ENCODE measurements at regions not wholly inside any gene's neighbourhood (a gene's known extent, or its start where the extent isn't known, plus 50 kb on each side); places are given as distances from the start of the nearest gene placed in this dataset.

GRCh38 chr2:177327009-177327408 lies 62.5 kb upstream of the NFE2L2 start:
- Histone ChIP-seq H3K4me1 (ENCODE audit: control insufficient read depth, insufficient read depth, low read length) (peaks cover 23% of the 10 kb centered on the region), H3K36me3 (ENCODE audit: control insufficient read depth, insufficient read depth, low read length, severe bottlenecking) (peaks cover 6% of the 10 kb centered on the region), H3K9ac (ENCODE audit: low read length) (no peak overlapping the region), H3K27me3 (replicated peaks; ENCODE audit: control insufficient read depth, insufficient read depth, low read length) (no peaks in the 10 kb centered on the region), H3K4me3 (ENCODE audit: low read length) (no peak overlapping the region), H3K9me3 (ENCODE audit: control insufficient read depth, low read length) (no peaks in the 10 kb centered on the region)
- no peak for DNase-seq (ENCODE audit: low read depth)

- H3K9me3 ChIP-seq (ENCODE audit: control insufficient read depth, low read length): no peaks in the 10 kb centered on the region
- no peak overlapping the region for H3K4me3 ChIP-seq (ENCODE audit: low read length)
- no peak for DNase-seq (ENCODE audit: low read depth)
- no peaks in the 10 kb centered on the region for H3K27me3 ChIP-seq (replicated peaks; ENCODE audit: control insufficient read depth, insufficient read depth, low read length)
- H3K36me3 ChIP-seq (ENCODE audit: control insufficient read depth, insufficient read depth, low read length, severe bottlenecking): no peaks in the 10 kb centered on the region
- H3K9ac ChIP-seq (ENCODE audit: low read length): no peak overlapping the region
- H3K4me1 ChIP-seq (ENCODE audit: control insufficient read depth, insufficient read depth, low read length): peaks cover 32% of the 10 kb centered on the region
Observed at GRCh38 chr2:177328056-177328455, 63.5 kb upstream of the NFE2L2 start.

- Histone ChIP-seq H3K4me3 (ENCODE audit: low read length) (no peak overlapping the region), H3K9me3 (ENCODE audit: control insufficient read depth, low read length) (no peaks in the 10 kb centered on the region), H3K36me3 (ENCODE audit: control insufficient read depth, insufficient read depth, low read length, severe bottlenecking) (no peaks in the 10 kb centered on the region), H3K27me3 (replicated peaks; ENCODE audit: control insufficient read depth, insufficient read depth, low read length) (no peaks in the 10 kb centered on the region), H3K4me1 (ENCODE audit: control insufficient read depth, insufficient read depth, low read length) (peaks cover 36% of the 10 kb centered on the region), H3K9ac (ENCODE audit: low read length) (no peak overlapping the region)
- no peak for DNase-seq (ENCODE audit: low read depth)
Observed at GRCh38 chr2:177329064-177329463, 63.5 kb upstream of the AGPS start.

- H3K4me3 ChIP-seq (ENCODE audit: low read length): peak overlapping the region; percentile 68
- H3K9me3 ChIP-seq (ENCODE audit: control insufficient read depth, low read length): no peaks in the 10 kb centered on the region
- no peak for DNase-seq (ENCODE audit: low read depth)
- H3K36me3 ChIP-seq (ENCODE audit: control insufficient read depth, insufficient read depth, low read length, severe bottlenecking): no peaks in the 10 kb centered on the region
- no peaks in the 10 kb centered on the region for H3K27me3 ChIP-seq (replicated peaks; ENCODE audit: control insufficient read depth, insufficient read depth, low read length)
- H3K9ac ChIP-seq (ENCODE audit: low read length): peak overlapping the region; percentile 80
- peaks cover 31% of the 10 kb centered on the region for H3K4me1 ChIP-seq (ENCODE audit: control insufficient read depth, insufficient read depth, low read length)
Observed at GRCh38 chr2:177331466-177331997, 61.0 kb upstream of the AGPS start.

- DNase-seq (ENCODE audit: low read depth): peak; percentile 91
- H3K9ac ChIP-seq (ENCODE audit: low read length): peak overlapping the region; percentile 80
- no peaks in the 10 kb centered on the region for H3K36me3 ChIP-seq (ENCODE audit: control insufficient read depth, insufficient read depth, low read length, severe bottlenecking)
- H3K27me3 ChIP-seq (replicated peaks; ENCODE audit: control insufficient read depth, insufficient read depth, low read length): no peaks in the 10 kb centered on the region
- H3K4me3 ChIP-seq (ENCODE audit: low read length): peak overlapping the region; percentile 68
- H3K9me3 ChIP-seq (ENCODE audit: control insufficient read depth, low read length): no peaks in the 10 kb centered on the region
- H3K4me1 ChIP-seq (ENCODE audit: control insufficient read depth, insufficient read depth, low read length): peaks cover 31% of the 10 kb centered on the region
Observed at GRCh38 chr2:177332026-177332991, 60.3 kb upstream of the AGPS start.

GRCh38 chr2:177332992-177333388 lies 59.6 kb upstream of the AGPS start:
- Histone ChIP-seq H3K4me3 (ENCODE audit: low read length) (no peak overlapping the region), H3K4me1 (ENCODE audit: control insufficient read depth, insufficient read depth, low read length) (peaks cover 37% of the 10 kb centered on the region), H3K9ac (ENCODE audit: low read length) (peak overlapping the region; percentile 80), H3K27me3 (replicated peaks; ENCODE audit: control insufficient read depth, insufficient read depth, low read length) (no peaks in the 10 kb centered on the region), H3K9me3 (ENCODE audit: control insufficient read depth, low read length) (no peaks in the 10 kb centered on the region), H3K36me3 (ENCODE audit: control insufficient read depth, insufficient read depth, low read length, severe bottlenecking) (no peaks in the 10 kb centered on the region)
- DNase-seq (ENCODE audit: low read depth): no peak

- peak; percentile 87 for DNase-seq (ENCODE audit: low read depth)
- Histone ChIP-seq H3K36me3 (ENCODE audit: control insufficient read depth, insufficient read depth, low read length, severe bottlenecking) (no peaks in the 10 kb centered on the region), H3K4me3 (ENCODE audit: low read length) (no peak overlapping the region), H3K4me1 (ENCODE audit: control insufficient read depth, insufficient read depth, low read length) (peaks cover 41% of the 10 kb centered on the region), H3K9me3 (ENCODE audit: control insufficient read depth, low read length) (no peaks in the 10 kb centered on the region), H3K27me3 (replicated peaks; ENCODE audit: control insufficient read depth, insufficient read depth, low read length) (no peaks in the 10 kb centered on the region), H3K9ac (ENCODE audit: low read length) (no peak overlapping the region)
Observed at GRCh38 chr2:177334940-177335543, 57.5 kb upstream of the AGPS start.

GRCh38 chr2:177335917-177336450 lies 56.6 kb upstream of the AGPS start:
- Histone ChIP-seq H3K4me3 (ENCODE audit: low read length) (no peak overlapping the region), H3K27me3 (replicated peaks; ENCODE audit: control insufficient read depth, insufficient read depth, low read length) (no peaks in the 10 kb centered on the region), H3K9ac (ENCODE audit: low read length) (no peak overlapping the region), H3K9me3 (ENCODE audit: control insufficient read depth, low read length) (no peaks in the 10 kb centered on the region), H3K36me3 (ENCODE audit: control insufficient read depth, insufficient read depth, low read length, severe bottlenecking) (no peaks in the 10 kb centered on the region), H3K4me1 (ENCODE audit: control insufficient read depth, insufficient read depth, low read length) (peaks cover 41% of the 10 kb centered on the region)
- peak; percentile 24 for DNase-seq (ENCODE audit: low read depth)

GRCh38 chr2:177338177-177338721 lies 54.3 kb upstream of the AGPS start:
- Histone ChIP-seq H3K4me1 (ENCODE audit: control insufficient read depth, insufficient read depth, low read length) (peaks cover 24% of the 10 kb centered on the region), H3K9me3 (ENCODE audit: control insufficient read depth, low read length) (no peaks in the 10 kb centered on the region), H3K4me3 (ENCODE audit: low read length) (no peak overlapping the region), H3K36me3 (ENCODE audit: control insufficient read depth, insufficient read depth, low read length, severe bottlenecking) (no peaks in the 10 kb centered on the region), H3K9ac (ENCODE audit: low read length) (no peak overlapping the region), H3K27me3 (replicated peaks; ENCODE audit: control insufficient read depth, insufficient read depth, low read length) (no peaks in the 10 kb centered on the region)
- peak; percentile 59 for DNase-seq (ENCODE audit: low read depth)

GRCh38 chr2:177340158-177340557 lies 52.4 kb upstream of the AGPS start:
- no peaks in the 10 kb centered on the region for H3K9me3 ChIP-seq (ENCODE audit: control insufficient read depth, low read length)
- no peak overlapping the region for H3K4me3 ChIP-seq (ENCODE audit: low read length)
- no peaks in the 10 kb centered on the region for H3K36me3 ChIP-seq (ENCODE audit: control insufficient read depth, insufficient read depth, low read length, severe bottlenecking)
- H3K4me1 ChIP-seq (ENCODE audit: control insufficient read depth, insufficient read depth, low read length): peaks cover 22% of the 10 kb centered on the region
- H3K9ac ChIP-seq (ENCODE audit: low read length): no peak overlapping the region
- H3K27me3 ChIP-seq (replicated peaks; ENCODE audit: control insufficient read depth, insufficient read depth, low read length): no peaks in the 10 kb centered on the region
- no peak for DNase-seq (ENCODE audit: low read depth)

GRCh38 chr2:177342736-177343135 lies 49.8 kb upstream of the AGPS start:
- Histone ChIP-seq H3K9me3 (ENCODE audit: control insufficient read depth, low read length) (no peaks in the 10 kb centered on the region), H3K27me3 (replicated peaks; ENCODE audit: control insufficient read depth, insufficient read depth, low read length) (no peaks in the 10 kb centered on the region), H3K9ac (ENCODE audit: low read length) (no peak overlapping the region), H3K4me3 (ENCODE audit: low read length) (no peak overlapping the region), H3K36me3 (ENCODE audit: control insufficient read depth, insufficient read depth, low read length, severe bottlenecking) (no peaks in the 10 kb centered on the region), H3K4me1 (ENCODE audit: control insufficient read depth, insufficient read depth, low read length) (peaks cover 11% of the 10 kb centered on the region)
- no peak for DNase-seq (ENCODE audit: low read depth)
